Common myeloid progenitor, CD34-positive (primary cell): ENCODE measurements at regions not wholly inside any gene's neighbourhood (a gene's known extent, or its start where the extent isn't known, plus 50 kb on each side); places are given as distances from the start of the nearest gene placed in this dataset.

ENCODE experiments used
- CTCF ChIA-PET: fragments of 350-600 bp; sonication (Branson Sonifier 250); formaldehyde crosslinking; loops from one replicate; lab custom pipeline; 2021; ENCODE audit warnings: antibody characterized with exemption; lab: Charles Lee
- POLR2A ChIA-PET: fragments of 350-600 bp; sonication (Branson Sonifier 250); formaldehyde crosslinking; loops from one replicate; lab custom pipeline; 2021; ENCODE audit warnings: antibody characterized with exemption; lab: Charles Lee
- DNase-seq, 3 donors: peaks; one replicate each; pipeline versions ENCODE4 v3.0.0 to v3.0.0-alpha.2; 2013
- H3K27ac ChIP-seq, 2 experiments: 1 replicate in 1 of 2; 2 replicates in 1 of 2; pipeline ENCODE4 v1.7.0; 2013; ENCODE audit warnings: inconsistent platforms in 2 of 2, low read length in 2 of 2, mild to moderate bottlenecking in 2 of 2, low read depth in 1 of 2, moderate library complexity in 1 of 2; ENCODE audit not compliant: severe bottlenecking in 2 of 2, insufficient read depth in 1 of 2, poor library complexity in 1 of 2
- H3K27me3 ChIP-seq, 5 experiments: replicated peaks in 2 of 5; 1 replicate in 3 of 5; 2 replicates in 2 of 5; pipeline versions ENCODE4 v1.6.1 to v1.7.0; 2013; ENCODE audit warnings: low read length in 4 of 5, mild to moderate bottlenecking in 2 of 5, moderate library complexity in 2 of 5, inconsistent platforms in 1 of 5; ENCODE audit not compliant: insufficient read depth in 5 of 5, control insufficient read depth in 4 of 5
- H3K36me3 ChIP-seq, 4 experiments: 1 replicate in 2 of 4; 2 replicates in 2 of 4; pipeline versions ENCODE4 v1.6.1 to v1.7.0; 2013; ENCODE audit warnings: low read length in 3 of 4, control low read depth in 1 of 4, mild to moderate bottlenecking in 1 of 4; ENCODE audit not compliant: control insufficient read depth in 4 of 4, insufficient read depth in 4 of 4
- H3K4me1 ChIP-seq, 4 experiments: 1 replicate in 3 of 4; 2 replicates in 1 of 4; pipeline versions ENCODE4 v1.6.1 to v1.7.1; 2013; ENCODE audit warnings: low read length in 3 of 4, mild to moderate bottlenecking in 3 of 4, control low read depth in 1 of 4, inconsistent platforms in 1 of 4, moderate library complexity in 1 of 4; ENCODE audit not compliant: control insufficient read depth in 4 of 4, insufficient read depth in 4 of 4; ENCODE audit errors: control extremely low read depth in 1 of 4
- H3K4me3 ChIP-seq, 7 experiments: 1 replicate in 4 of 7; 2 replicates in 3 of 7; pipeline versions ENCODE4 v1.5.1 to v1.7.0; 2013; ENCODE audit warnings: mild to moderate bottlenecking in 7 of 7, low read length in 6 of 7, moderate library complexity in 6 of 7, inconsistent platforms in 2 of 7, low read depth in 2 of 7, control low read depth in 1 of 7; ENCODE audit not compliant: insufficient read depth in 4 of 7, control insufficient read depth in 1 of 7; ENCODE audit errors: extremely low read depth in 1 of 7
- H3K9me3 ChIP-seq, 5 experiments: 1 replicate in 4 of 5; 2 replicates in 1 of 5; pipeline versions ENCODE4 v1.6.1 to v1.7.1; 2013; ENCODE audit warnings: low read length in 4 of 5, mild to moderate bottlenecking in 2 of 5, inconsistent platforms in 1 of 5, low read depth in 1 of 5, moderate library complexity in 1 of 5; ENCODE audit not compliant: control insufficient read depth in 4 of 5, insufficient read depth in 2 of 5; ENCODE audit errors: control extremely low read depth in 1 of 5
- WGBS: methylation state at CpG from one replicate; pipeline ENCODE4 v1.1.5; 2013; ENCODE audit not compliant: insufficient coverage; 5-methylcytosine and 5-hydroxymethylcytosine counted together

- CTCF ChIA-PET, result no interaction called here
- WGBS, result 67% methylated on average over 1 of the region's 6 CpGs
Observed at GRCh38 chr14:101184572-101184971, 281.1 kb upstream of the RTL1 start.

GRCh38 chr14:101185073-101185835, 281.7 kb upstream of the RTL1 start:
- WGBS, result 89% methylated on average over 15 of the region's 15 CpGs
- H3K27ac ChIP-seq, result no peak overlapping the region
- CTCF ChIA-PET, result no interaction called here
- peaks cover 0 to 14% (median 10%) of the 10 kb centered on the region in 4 experiments for H3K4me1 ChIP-seq
- no peaks in the 10 kb centered on the region for H3K27me3 ChIP-seq
- no peak overlapping the region for H3K4me3 ChIP-seq
- no peak for DNase-seq
- H3K9me3 ChIP-seq, result peaks cover 0 to 4% (median 2%) of the 10 kb centered on the region in 5 experiments
- no peaks in the 10 kb centered on the region for H3K36me3 ChIP-seq
- POLR2A ChIA-PET, result no interaction called here

More at GRCh38 chr14:101184572-101184971, 281.1 kb upstream of the RTL1 start:
- no peak for DNase-seq
- Histone ChIP-seq H3K36me3 (no peaks in the 10 kb centered on the region), H3K27ac (no peak overlapping the region), H3K27me3 (no peaks in the 10 kb centered on the region), H3K4me1 (peaks cover 0 to 14% (median 10%) of the 10 kb centered on the region in 4 experiments), H3K4me3 (no peak overlapping the region), H3K9me3 (peaks cover 0 to 5% (median 2%) of the 10 kb centered on the region in 5 experiments)
- POLR2A ChIA-PET, result no interaction called here

GRCh38 chr14:101185946-101186345, 282.4 kb upstream of the RTL1 start:
- ChIA-PET CTCF (no interaction called here), POLR2A (no interaction called here)
- DNase-seq, result no peak
- H3K4me3 ChIP-seq, result no peak overlapping the region
- H3K4me1 ChIP-seq, result peaks cover 0 to 14% (median 9%) of the 10 kb centered on the region in 4 experiments
- 100% methylated on average over 1 of the region's 5 CpGs for WGBS
- peaks cover 0 to 3% (median 2%) of the 10 kb centered on the region in 5 experiments for H3K9me3 ChIP-seq
- no peaks in the 10 kb centered on the region for H3K36me3 ChIP-seq
- no peaks in the 10 kb centered on the region for H3K27me3 ChIP-seq
- no peak overlapping the region for H3K27ac ChIP-seq

DNA sequence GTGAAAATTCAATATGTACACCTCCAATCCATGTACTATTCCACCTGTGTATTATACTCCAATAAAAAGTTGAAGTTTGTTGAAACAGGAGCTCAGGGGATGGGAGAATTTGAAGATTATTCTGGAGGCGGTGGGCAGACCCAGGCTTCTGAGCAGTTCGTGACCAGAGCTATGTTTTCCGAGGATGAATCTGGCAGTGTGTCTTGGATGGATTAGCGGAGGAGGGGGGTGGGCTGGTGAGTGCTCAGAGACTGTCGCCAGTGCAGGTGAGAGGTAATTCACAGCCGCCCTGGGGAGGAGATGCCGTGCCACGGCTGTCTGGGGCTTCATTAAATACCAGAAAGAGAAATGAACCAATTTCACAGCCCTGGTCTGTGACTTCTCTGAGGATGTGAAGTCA, 283.0 kb upstream of the RTL1 start:
- 95% methylated on average over 7 of the region's 8 CpGs for WGBS
- CTCF ChIA-PET, result no interaction called here
- DNase-seq, result no peak
- POLR2A ChIA-PET, result no interaction called here
- no peak overlapping the region for H3K4me3 ChIP-seq
- H3K27me3 ChIP-seq, result no peaks in the 10 kb centered on the region
- no peak overlapping the region for H3K27ac ChIP-seq
- H3K36me3 ChIP-seq, result no peaks in the 10 kb centered on the region
- peaks cover 0 to 9% (median 5%) of the 10 kb centered on the region in 4 experiments for H3K4me1 ChIP-seq
- H3K9me3 ChIP-seq, result peaks cover 0 to 3% (median 2%) of the 10 kb centered on the region in 5 experiments

DNA sequence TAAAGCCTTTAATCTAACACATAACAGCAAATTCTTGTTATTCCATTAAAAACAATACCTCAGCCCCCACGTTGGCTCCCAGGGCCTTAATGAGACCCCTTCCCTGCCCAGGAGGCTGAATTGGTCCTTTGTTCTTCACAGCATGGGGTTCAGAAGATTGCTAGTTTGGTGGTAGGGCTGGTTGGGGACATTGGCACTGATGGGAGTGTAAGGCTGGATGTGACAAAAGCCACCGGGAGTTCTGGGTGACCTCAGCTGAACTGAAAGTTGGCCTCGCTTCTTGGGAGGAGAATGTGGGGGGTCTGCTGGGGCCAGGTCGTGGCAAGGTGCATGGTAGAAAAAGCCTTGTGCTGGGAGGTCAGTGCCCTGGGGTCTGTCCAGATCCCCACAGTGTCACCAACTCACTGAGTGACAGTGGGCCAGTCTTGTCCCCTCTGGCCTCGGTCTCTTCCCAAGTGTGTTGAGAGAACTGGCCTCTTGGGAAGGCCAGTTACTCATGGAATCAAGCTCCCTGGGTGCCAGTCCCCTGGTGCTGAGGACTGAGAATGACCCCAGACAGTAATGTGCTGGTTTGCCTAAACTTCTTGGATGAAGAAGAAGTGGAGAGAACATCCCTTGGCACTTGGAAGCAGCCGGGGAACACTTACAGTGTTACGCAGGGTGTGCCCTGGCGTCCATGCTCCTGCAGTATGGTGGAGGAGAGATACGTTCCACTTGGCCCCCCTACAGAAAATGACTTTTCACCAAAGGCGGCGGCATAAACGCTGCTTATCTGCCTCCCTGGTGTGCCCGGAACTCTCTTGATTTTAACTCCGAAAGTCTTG, 283.7 kb upstream of the RTL1 start:
- no peak overlapping the region for H3K4me3 ChIP-seq
- no peaks in the 10 kb centered on the region for H3K36me3 ChIP-seq
- no peak for DNase-seq
- H3K27ac ChIP-seq, result no peak overlapping the region
- 100% methylated on average over 13 of the region's 14 CpGs for whole genome bisulfite sequencing
- H3K27me3 ChIP-seq, result no peaks in the 10 kb centered on the region
- H3K4me1 ChIP-seq, result peaks cover 0 to 3% (median 0%) of the 10 kb centered on the region in 4 experiments
- CTCF ChIA-PET, result no interaction called here
- POLR2A ChIA-PET, result no interaction called here
- H3K9me3 ChIP-seq, result peaks cover 0 to 3% (median 2%) of the 10 kb centered on the region in 5 experiments

GRCh38 chr14:101187816-101188570, 284.5 kb upstream of the RTL1 start:
- Histone ChIP-seq H3K27me3 (no peaks in the 10 kb centered on the region), H3K9me3 (no peaks in the 10 kb centered on the region), H3K4me1 (peaks cover 0 to 3% (median 0%) of the 10 kb centered on the region in 4 experiments), H3K36me3 (no peaks in the 10 kb centered on the region), H3K27ac (no peak overlapping the region), H3K4me3 (no peak overlapping the region)
- no peak for DNase-seq
- CTCF ChIA-PET, result no interaction called here
- WGBS, result 89% methylated on average over 11 of the region's 14 CpGs
- POLR2A ChIA-PET, result no interaction called here
